Activated CD8-positive, alpha-beta memory T cell treated with anti-CD3 and anti-CD28 coated beads for 4 hours (primary cell): ENCODE measurements at regions not wholly inside any gene's neighbourhood (a gene's known extent, or its start where the extent isn't known, plus 50 kb on each side); places are given as distances from the start of the nearest gene placed in this dataset.
"Not testable (repeated sequence)": the region's sequence is repeated elsewhere in the genome, so short reads cannot be mapped to it uniquely, and the experiment has no call there.

ENCODE experiments used
- DNase-seq, 2 donors: peaks; one replicate each; pipeline ENCODE4 v3.0.0-alpha.2; 2020; ENCODE audit warnings: low read depth in 2 of 2

- not testable (repeated sequence) for DNase-seq
Measured at GRCh38 chr2:89296820-89297398, 605.4 kb downstream of the RPIA start.

GRCh38 chr2:89299196-89299595 is 607.7 kb downstream of the RPIA start:
- not testable (repeated sequence) for DNase-seq

DNA sequence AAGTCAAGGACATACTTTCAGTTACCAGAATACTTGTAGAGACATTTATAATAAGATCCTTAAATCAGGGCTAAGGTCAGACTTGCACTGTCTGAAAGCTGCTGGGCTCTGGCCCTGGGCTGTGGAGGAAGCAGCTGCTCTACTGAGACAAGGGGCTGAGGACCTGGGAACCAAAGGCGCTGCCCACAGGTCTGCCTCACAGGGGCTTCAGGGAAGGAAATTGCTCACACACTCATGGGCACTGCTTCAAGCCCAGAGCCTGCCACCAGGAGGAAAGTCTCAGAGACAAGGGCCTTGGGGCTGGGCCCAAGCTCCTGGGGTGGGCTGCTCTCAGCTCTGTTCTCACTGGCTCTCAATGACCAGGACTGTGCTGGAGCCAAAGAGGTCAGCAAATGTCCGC is 614.1 kb downstream of the RPIA start:
- DNase-seq, result not testable (repeated sequence)

DNA sequence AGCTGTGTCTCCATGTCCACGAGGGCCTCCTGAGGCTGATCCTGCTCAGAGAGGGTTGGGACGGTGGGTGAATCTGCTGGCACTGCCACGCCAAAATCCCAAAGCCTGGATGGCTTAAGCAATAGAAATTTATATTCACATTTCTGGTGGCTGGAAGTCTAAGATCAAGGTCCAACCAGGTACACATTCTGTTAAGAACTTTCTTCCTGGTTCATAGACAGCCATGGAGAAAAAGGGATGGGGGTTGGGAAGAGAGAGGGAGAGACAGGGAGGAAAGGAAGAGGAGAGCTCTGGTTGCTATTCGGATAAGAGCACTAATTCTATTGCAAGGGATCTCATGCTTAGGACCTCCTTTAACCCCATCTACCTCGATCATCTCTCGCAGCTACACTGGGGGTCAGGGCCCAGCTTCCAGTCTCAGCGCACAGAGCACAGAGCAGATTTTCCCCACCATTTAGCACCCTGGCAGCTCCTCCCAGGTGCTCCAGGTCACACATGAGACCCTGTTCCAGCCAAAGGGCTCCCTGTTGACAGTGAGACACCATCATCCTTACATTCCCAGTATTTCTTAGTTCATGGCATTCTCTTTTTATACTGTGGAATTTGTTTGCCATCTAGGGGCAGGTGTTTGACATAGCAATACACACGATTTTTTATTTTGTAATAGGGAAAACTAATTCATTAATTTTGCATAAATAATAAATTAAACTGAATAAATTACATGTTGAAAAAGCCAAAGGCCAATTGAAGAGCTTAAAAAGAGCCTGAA is 615.6 kb downstream of the RPIA start:
- not testable (repeated sequence) for DNase-seq

DNA sequence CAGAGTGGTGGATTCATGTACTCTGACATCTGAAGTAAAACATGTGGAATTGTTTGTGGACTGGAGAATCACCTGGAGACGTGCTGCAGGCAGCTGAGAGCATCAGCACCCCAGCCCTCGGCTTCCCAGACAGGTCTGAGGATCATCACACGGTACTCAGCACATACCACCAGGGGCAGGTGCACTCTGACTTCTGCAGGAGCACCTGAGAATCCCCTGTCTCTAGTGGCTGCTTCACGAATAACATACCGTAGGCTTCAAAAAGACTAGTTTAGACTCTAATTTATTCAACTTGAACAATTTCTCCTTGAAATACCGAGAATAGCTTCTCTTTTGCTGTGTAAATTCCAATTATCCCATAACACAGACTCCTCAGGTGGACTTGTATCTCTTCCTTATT is 627.5 kb downstream of the RPIA start:
- DNase-seq, result not testable (repeated sequence)

- not testable (repeated sequence) for DNase-seq
Measured at GRCh38 chr2:89325894-89326293, 634.4 kb downstream of the RPIA start.

DNA sequence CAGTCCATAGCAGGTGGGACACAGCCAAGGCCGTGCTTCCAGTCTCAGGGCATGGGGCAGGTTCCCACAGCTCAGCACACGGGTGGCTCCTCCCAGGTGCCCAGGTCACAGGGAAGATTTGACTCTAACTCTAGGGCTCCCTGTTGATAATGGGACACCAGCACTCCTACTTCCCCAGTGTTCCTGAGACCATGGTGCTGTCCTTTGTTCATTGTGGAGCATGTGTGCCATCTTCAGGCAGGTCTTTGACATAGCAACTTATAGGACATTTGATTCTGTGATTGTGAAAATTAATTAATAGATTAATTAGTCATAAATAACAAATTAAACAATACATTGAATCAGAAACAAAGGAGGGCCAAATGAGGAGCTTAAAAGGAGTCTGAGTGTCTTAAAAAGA is 635.0 kb downstream of the RPIA start:
- DNase-seq, result not testable (repeated sequence)

GRCh38 chr2:89328790-89329189 is 637.3 kb downstream of the RPIA start:
- DNase-seq, result not testable (repeated sequence)
